ENCODE measurements at regions not wholly inside any gene's neighbourhood (a gene's known extent, or its start where the extent isn't known, plus 50 kb on each side); places are given as distances from the start of the nearest gene placed in this dataset.

DNA sequence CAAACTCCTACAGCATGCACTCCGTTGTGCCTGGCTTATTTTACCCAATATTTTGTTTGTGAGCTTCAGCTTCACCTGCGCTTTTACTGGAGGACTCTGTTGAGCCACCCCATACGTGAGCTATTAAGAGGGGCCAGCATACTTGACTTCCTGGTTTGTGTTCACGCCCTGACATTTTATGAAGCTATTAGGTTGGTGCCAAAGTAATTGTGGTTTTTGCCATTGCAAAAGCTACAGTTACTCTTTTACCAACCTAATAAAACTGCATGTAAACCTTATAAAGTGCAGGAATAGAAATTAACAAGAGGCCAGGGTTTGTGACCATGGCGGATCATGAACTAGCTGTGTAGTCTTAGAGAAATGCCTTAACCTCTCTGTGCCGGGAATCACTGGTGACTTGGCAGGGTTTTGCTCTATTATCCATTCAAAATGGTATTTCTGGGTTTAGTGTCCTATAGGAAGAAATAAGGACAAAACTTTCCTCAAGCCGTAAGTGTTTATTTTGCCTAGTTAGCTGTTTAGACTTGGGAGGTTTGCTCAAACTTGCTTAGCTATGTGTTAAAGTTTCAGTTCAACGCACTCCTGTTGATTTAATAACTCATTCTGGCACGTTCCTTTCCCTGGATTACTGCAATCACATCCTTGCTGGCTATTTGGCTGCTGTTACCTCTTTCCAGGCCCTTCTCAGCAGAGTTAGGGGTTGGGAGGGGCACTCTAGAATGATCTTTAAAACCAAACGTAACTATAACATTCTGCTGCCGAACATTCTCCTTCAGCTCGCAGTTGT, 1027.6 kb downstream of the BCL11B start:
- DNase-seq (ENCODE audit: extremely low read depth, insufficient read length): no peak
- TF ChIP-seq, protein P1, sequence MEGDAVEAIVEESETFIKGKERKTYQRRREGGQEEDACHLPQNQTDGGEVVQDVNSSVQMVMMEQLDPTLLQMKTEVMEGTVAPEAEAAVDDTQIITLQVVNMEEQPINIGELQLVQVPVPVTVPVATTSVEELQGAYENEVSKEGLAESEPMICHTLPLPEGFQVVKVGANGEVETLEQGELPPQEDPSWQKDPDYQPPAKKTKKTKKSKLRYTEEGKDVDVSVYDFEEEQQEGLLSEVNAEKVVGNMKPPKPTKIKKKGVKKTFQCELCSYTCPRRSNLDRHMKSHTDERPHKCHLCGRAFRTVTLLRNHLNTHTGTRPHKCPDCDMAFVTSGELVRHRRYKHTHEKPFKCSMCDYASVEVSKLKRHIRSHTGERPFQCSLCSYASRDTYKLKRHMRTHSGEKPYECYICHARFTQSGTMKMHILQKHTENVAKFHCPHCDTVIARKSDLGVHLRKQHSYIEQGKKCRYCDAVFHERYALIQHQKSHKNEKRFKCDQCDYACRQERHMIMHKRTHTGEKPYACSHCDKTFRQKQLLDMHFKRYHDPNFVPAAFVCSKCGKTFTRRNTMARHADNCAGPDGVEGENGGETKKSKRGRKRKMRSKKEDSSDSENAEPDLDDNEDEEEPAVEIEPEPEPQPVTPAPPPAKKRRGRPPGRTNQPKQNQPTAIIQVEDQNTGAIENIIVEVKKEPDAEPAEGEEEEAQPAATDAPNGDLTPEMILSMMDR (IDR thresholded peaks at IDR 0.05; ENCODE audit: insufficient read depth, low read length, poor library complexity, severe bottlenecking): no peak
- H3K27me3 ChIP-seq (replicated peaks; ENCODE audit: control insufficient read depth, insufficient read depth, low read length): no peaks in the 10 kb centered on the region
- H3K4me3 ChIP-seq (replicated peaks; ENCODE audit: low read depth, low read length): no peak overlapping the region
- H3K36me3 ChIP-seq (ENCODE audit: control insufficient read depth, insufficient read depth, low read length): no peaks in the 10 kb centered on the region

DNA sequence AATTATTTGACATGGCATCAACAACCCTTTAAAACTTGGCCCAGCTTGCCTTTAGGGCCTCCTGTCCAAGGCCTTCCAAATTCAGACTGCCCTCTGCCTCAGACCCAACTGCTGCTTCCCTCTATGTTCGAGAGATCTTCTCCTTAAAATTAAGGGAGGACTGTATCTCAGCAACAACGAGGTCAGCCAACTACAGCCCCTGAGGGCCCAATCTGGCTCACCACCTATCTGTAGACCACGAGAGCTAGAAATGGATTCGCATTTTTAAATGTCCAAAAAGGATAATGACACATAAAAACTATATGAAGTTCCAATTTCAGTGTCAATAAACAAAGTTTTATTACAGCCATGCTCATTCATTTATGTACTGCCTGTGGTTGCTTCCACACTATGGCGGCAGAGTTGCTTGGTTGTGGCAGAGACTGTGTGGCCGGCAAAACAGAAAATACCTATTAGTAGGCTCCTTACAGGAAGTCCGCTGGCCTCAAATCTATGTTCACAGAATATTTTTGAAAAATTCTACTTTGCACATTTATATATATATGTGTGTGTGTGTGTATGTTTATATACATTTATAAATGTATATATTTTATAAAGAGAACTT, 1026.9 kb downstream of the BCL11B start:
- no peaks in the 10 kb centered on the region for H3K36me3 ChIP-seq (ENCODE audit: control insufficient read depth, insufficient read depth, low read length)
- TF ChIP-seq, protein P1 (IDR thresholded peaks at IDR 0.05; ENCODE audit: insufficient read depth, low read length, poor library complexity, severe bottlenecking): no peak
- no peak for DNase-seq (ENCODE audit: extremely low read depth, insufficient read length)
- no peak overlapping the region for H3K4me3 ChIP-seq (replicated peaks; ENCODE audit: low read depth, low read length)
- no peaks in the 10 kb centered on the region for H3K27me3 ChIP-seq (replicated peaks; ENCODE audit: control insufficient read depth, insufficient read depth, low read length)

DNA sequence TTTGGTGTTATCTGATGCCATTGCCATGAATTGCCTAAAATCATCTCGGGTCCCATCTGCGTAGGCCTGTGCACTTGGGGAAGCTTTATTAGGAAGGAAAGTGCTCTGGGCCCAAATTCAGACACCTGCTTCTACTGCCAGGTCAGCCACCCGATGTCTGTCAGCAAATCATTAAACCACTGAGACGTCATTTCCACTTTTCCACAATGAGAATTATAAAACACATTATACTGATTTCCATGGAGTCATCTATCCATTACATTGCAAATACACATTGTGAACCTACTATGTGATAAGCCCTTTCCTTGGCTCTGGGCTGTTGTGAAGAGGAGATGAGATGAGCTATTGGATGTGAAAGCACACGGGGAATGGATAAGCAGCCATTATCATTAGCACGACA, 1022.9 kb downstream of the BCL11B start:
- no peaks in the 10 kb centered on the region for H3K36me3 ChIP-seq (ENCODE audit: control insufficient read depth, insufficient read depth, low read length)
- no peak for DNase-seq (ENCODE audit: extremely low read depth, insufficient read length)
- TF ChIP-seq, protein P1 (IDR thresholded peaks at IDR 0.05; ENCODE audit: insufficient read depth, low read length, poor library complexity, severe bottlenecking): no peak
- H3K27me3 ChIP-seq (replicated peaks; ENCODE audit: control insufficient read depth, insufficient read depth, low read length): no peaks in the 10 kb centered on the region
- no peak overlapping the region for H3K4me3 ChIP-seq (replicated peaks; ENCODE audit: low read depth, low read length)

DNA sequence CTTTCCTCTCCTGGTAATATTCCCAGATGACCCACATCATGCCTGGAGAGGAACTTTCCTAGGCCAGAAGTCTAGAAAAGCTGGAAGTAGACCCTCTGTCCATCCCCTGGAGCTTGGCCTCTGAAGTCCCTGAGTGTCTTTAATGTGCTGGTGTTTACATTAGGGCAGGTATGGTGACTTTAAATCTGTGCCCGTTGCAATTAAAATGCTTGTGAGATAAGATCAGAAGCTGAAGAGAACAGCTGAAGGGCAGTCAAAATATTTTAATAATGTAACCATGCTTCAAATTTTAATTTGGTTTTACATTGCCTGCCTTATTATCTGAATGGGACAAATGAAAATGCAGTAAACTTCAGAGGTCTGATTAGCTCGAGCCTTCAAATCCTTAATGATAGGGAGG, 1022.5 kb downstream of the BCL11B start:
- no peaks in the 10 kb centered on the region for H3K27me3 ChIP-seq (replicated peaks; ENCODE audit: control insufficient read depth, insufficient read depth, low read length)
- H3K4me3 ChIP-seq (replicated peaks; ENCODE audit: low read depth, low read length): no peak overlapping the region
- H3K36me3 ChIP-seq (ENCODE audit: control insufficient read depth, insufficient read depth, low read length): no peaks in the 10 kb centered on the region
- TF ChIP-seq, protein P1 (IDR thresholded peaks at IDR 0.05; ENCODE audit: insufficient read depth, low read length, poor library complexity, severe bottlenecking): no peak
- DNase-seq (ENCODE audit: extremely low read depth, insufficient read length): no peak

DNA sequence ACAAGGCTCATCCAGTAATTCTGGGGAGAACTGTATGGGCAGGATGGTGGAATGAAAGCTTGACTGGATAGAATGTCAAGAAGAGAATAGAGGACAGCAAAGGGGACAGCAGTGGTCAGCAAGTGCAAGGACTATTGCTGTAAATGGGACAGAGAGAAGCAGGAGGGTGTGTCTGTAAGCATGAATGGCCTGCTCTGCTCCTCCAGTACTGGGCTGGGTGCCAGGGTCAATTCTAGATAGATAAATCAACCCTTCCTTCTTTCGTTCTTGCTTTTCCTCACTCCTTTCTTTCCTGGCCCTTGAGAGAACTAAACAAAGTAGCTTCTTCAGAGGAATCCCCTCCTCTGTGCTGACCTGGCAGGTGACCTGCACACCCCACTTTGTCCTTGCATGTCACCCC, 1019.2 kb downstream of the BCL11B start:
- no peaks in the 10 kb centered on the region for H3K27me3 ChIP-seq (replicated peaks; ENCODE audit: control insufficient read depth, insufficient read depth, low read length)
- TF ChIP-seq, protein P1 (IDR thresholded peaks at IDR 0.05; ENCODE audit: insufficient read depth, low read length, poor library complexity, severe bottlenecking): no peak
- no peak for DNase-seq (ENCODE audit: extremely low read depth, insufficient read length)
- H3K36me3 ChIP-seq (ENCODE audit: control insufficient read depth, insufficient read depth, low read length): no peaks in the 10 kb centered on the region
- H3K4me3 ChIP-seq (replicated peaks; ENCODE audit: low read depth, low read length): no peak overlapping the region

Data from GM06990 (cell line).